ENCODE measurements at regions not wholly inside any gene's neighbourhood (a gene's known extent, or its start where the extent isn't known, plus 50 kb on each side); places are given as distances from the start of the nearest gene placed in this dataset.

GRCh38 chr10:56135828-56136227, 225.2 kb downstream of the ZWINT start:
- no peak overlapping the region for H3K56ac ChIP-seq (replicated peaks; ENCODE audit: insufficient read length, low read depth, low read length)
- DNase-seq (ENCODE audit: low read depth in 1 of 2, low spot score in 2 of 2) (no peak), FAIRE-seq (no peak)
- no peak overlapping the region for H2AFZ ChIP-seq (ENCODE audit: low read length)
- CTCF ChIA-PET (ENCODE audit: partially characterized antibody), result no interaction called here
- H3K36me3 ChIP-seq (ENCODE audit: control insufficient read depth in 2 of 4, insufficient read depth in 4 of 4, low read length in 3 of 4), result no peaks in the 10 kb centered on the region
- H4K20me1 ChIP-seq (replicated peaks in 1 of 2; ENCODE audit: control insufficient read depth in 1 of 2, insufficient read depth in 2 of 2, low read length in 2 of 2), result no peaks in the 10 kb centered on the region
- H3K23me2 ChIP-seq (ENCODE audit: low read depth, low read length), result no peaks in the 10 kb centered on the region
- no peaks in the 10 kb centered on the region for H3K79me1 ChIP-seq (ENCODE audit: low read depth, low read length)
- H3K23ac ChIP-seq (ENCODE audit: insufficient read length), result no peak overlapping the region
- no peak overlapping the region for H2AK5ac ChIP-seq (ENCODE audit: low read depth, low read length)
- no peak overlapping the region for H4K5ac ChIP-seq (ENCODE audit: insufficient read length, low read depth, low read length)
- no peak overlapping the region for H2BK120ac ChIP-seq (replicated peaks; ENCODE audit: low read depth, low read length)
- no peak overlapping the region for H2BK15ac ChIP-seq (ENCODE audit: low read length)
- H2BK5ac ChIP-seq (ENCODE audit: low read depth, low read length), result no peak overlapping the region
- H2BK20ac ChIP-seq (ENCODE audit: low read length), result no peak overlapping the region
- H3K4me3 ChIP-seq (ENCODE audit: extremely low read depth in 1 of 4, insufficient read depth in 2 of 4, low read depth in 3 of 4, low read length in 4 of 4), result no peak overlapping the region
- H3K4me2 ChIP-seq (ENCODE audit: insufficient read depth in 1 of 2, low read depth in 2 of 2, low read length in 2 of 2), result no peak overlapping the region
- no peaks in the 10 kb centered on the region for H3K4me1 ChIP-seq (replicated peaks in 1 of 4; ENCODE audit: control insufficient read depth in 3 of 4, insufficient read depth in 4 of 4, low read length in 3 of 4)
- H3K4ac ChIP-seq (replicated peaks; ENCODE audit: insufficient read length, low read depth, low read length), result no peak overlapping the region
- H3K14ac ChIP-seq (ENCODE audit: insufficient read length), result no peak overlapping the region
- H3K18ac ChIP-seq (ENCODE audit: extremely low read depth, low read length), result no peak overlapping the region
- POLR2A ChIA-PET (ENCODE audit: partially characterized antibody), result no interaction called here
- no peak overlapping the region for H4K91ac ChIP-seq (replicated peaks; ENCODE audit: insufficient read length, low read length)
- no peak overlapping the region for H4K8ac ChIP-seq (ENCODE audit: extremely low read depth, insufficient read depth, low read length)
- H3K9me3 ChIP-seq (ENCODE audit: insufficient read depth in 2 of 2, low read depth in 1 of 2, low read length in 1 of 2), result no peaks in the 10 kb centered on the region
- 90% methylated on average over 4 of the region's 4 CpGs; no CpG with 5 or more reads in 1 of the 2 experiments for WGBS, 2 experiments (ENCODE audit: extremely low coverage in 1 of 2, insufficient coverage in 1 of 2, insufficient read length in 1 of 2, insufficient replicate concordance in 2 of 2, low coverage in 1 of 2, low lambda C conversion rate in 2 of 2, missing lambda C conversion rate in 1 of 2)
- no peak overlapping the region for H3K27ac ChIP-seq (ENCODE audit: low read depth, low read length)
- no peak overlapping the region for H3K9ac ChIP-seq (replicated peaks in 1 of 4; ENCODE audit: extremely low read depth in 1 of 4, low read depth in 3 of 4, low read length in 3 of 4)
- H3K79me2 ChIP-seq (ENCODE audit: control insufficient read depth in 1 of 2, insufficient read depth in 2 of 2, low read length in 2 of 2), result no peaks in the 10 kb centered on the region
- no peaks in the 10 kb centered on the region for H3K27me3 ChIP-seq (replicated peaks in 1 of 4; ENCODE audit: control insufficient read depth in 3 of 4, extremely low read depth in 1 of 4, insufficient read depth in 3 of 4, low read length in 3 of 4)
- H2BK12ac ChIP-seq (ENCODE audit: low read depth, low read length), result no peak overlapping the region
- TF ChIP-seq HDAC2 (IDR thresholded peaks at IDR 0.05; ENCODE audit: borderline replicate concordance in 1 of 2, low read depth in 2 of 2, low read length in 2 of 2), result no peak
- no peak for TF ChIP-seq MAFK (IDR thresholded peaks at IDR 0.05; ENCODE audit: low read depth, low read length)
- no peak for TF ChIP-seq SIN3A (conservative IDR thresholded peaks at IDR 0.05 in 1 of 2, IDR thresholded peaks at IDR 0.05 in 1 of 2; ENCODE audit: low read depth in 1 of 2, low read length in 2 of 2)
- no peak for TF ChIP-seq RNF2 (IDR thresholded peaks at IDR 0.05; ENCODE audit: borderline replicate concordance, low read depth, low read length, missing control alignments, poor library complexity, severe bottlenecking)
- no peak for TF ChIP-seq BRCA1 (IDR thresholded peaks at IDR 0.05; ENCODE audit: low read depth, low read length)
- no peak for TF ChIP-seq TBP (IDR thresholded peaks at IDR 0.05; ENCODE audit: low read depth, low read length)
- TF ChIP-seq NRF1 (IDR thresholded peaks at IDR 0.05; ENCODE audit: low read depth, low read length), result no peak
- no peak for TF ChIP-seq BCL11A (IDR thresholded peaks at IDR 0.05; ENCODE audit: low read depth in 2 of 2, low read length in 2 of 2)
- TF ChIP-seq EP300 (IDR thresholded peaks at IDR 0.05; ENCODE audit: borderline replicate concordance in 1 of 2, low read depth in 2 of 2, low read length in 2 of 2), result no peak
- TF ChIP-seq CTBP2 (IDR thresholded peaks at IDR 0.05; ENCODE audit: borderline replicate concordance, insufficient read depth, insufficient read length, low read length), result no peak
- no peak for TF ChIP-seq MAX (IDR thresholded peaks at IDR 0.05)
- no peak for TF ChIP-seq JUND (IDR thresholded peaks at IDR 0.05; ENCODE audit: low read length)
- TF ChIP-seq TEAD4 (IDR thresholded peaks at IDR 0.05; ENCODE audit: low read depth, low read length), result no peak
- no peak for TF ChIP-seq GABPA (IDR thresholded peaks at IDR 0.05; ENCODE audit: borderline replicate concordance, insufficient read depth, low read length)

All from H1 (cell line).